HG03460 (cell line): ENCODE measurements at regions not wholly inside any gene's neighbourhood (a gene's known extent, or its start where the extent isn't known, plus 50 kb on each side); places are given as distances from the start of the nearest gene placed in this dataset.

ENCODE experiments used
- ATAC-seq: cut with Tn5 transposase; IDR thresholded peaks from one replicate; pipeline ENCODE4 v1.9.1; 2021; ENCODE audit not compliant: unreplicated experiment

DNA sequence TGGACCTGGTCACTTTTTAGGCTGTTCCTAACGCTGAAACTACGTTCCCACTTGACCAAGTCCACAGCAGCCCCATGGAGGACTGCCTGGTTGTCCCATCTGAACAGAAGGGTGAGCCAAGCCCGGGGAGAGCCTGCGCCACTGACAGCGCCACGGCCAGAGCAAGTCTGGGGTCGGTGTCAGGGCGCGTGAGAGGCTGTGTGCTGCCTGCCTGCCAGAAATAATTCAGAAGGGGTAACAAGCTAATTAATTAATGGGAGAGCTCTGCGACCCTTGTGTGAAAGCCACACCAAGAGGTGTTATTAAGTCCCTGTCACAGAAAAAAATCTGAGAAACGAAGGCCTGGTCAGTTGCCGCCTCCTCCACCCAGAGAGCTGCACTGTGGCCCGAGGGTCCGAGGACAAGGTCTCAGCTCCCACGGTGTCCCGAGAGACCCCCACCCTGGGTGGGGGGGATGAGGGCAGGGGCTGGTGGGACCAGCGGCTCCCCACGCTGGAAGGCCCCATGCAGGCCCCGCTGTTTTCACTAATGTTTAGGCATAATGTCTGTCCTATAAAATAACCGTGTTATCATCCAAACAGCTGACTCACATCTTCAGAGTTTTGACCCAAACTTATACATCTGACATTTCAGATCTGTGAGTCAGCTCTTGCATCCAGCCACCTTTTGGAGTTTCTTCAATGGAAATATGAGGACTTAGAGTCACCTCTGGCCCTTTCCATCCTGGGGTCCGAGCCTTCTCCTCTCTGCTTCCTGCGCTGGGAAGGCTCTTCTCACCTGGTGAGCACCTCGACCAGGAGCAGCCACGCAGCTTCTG is 58.5 kb downstream of the DLL1 start:
- no peak for ATAC-seq

DNA sequence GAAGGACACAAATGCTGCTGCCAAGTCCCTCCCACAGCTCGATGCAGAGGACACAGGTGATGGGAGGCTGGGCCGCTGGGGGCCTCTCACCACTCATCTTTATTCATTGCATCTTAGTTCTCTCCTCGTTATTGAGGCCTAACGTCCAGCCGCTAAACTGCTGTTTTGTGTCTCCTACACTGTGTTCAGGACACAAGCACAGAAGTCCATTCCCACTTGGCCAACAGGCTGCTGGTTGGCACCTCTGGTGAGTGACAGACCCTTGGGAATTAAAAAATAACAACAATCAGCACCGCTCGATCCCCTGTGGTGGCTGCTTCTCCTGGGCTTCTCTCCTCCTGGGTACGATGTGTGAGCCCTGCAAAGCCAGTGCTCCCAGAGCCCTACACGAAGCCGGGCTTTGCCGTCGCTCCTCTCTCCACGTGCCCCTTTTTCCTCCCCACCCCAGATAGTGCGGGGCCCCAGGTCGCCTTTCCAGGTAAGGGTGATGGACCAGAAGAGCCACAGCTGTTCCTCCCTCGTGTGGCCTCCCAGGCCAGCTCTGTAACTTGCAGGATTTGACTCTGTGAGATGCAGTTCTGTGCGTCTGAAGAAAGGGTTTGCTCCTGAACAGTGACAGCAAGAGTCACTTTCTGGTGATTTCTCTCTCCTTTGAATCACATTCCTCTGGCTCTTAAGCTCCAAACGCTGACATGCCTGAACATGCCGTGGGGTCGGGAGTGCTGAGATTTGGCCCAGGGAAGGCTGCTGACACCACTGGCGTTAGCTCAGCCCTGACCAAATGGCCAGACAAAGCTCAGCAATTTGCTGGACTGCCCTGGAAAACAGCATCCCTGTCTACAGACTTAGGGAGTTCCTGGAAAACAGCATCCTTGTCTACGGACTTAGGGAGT is 59.3 kb downstream of the DLL1 start:
- ATAC-seq = no peak

DNA sequence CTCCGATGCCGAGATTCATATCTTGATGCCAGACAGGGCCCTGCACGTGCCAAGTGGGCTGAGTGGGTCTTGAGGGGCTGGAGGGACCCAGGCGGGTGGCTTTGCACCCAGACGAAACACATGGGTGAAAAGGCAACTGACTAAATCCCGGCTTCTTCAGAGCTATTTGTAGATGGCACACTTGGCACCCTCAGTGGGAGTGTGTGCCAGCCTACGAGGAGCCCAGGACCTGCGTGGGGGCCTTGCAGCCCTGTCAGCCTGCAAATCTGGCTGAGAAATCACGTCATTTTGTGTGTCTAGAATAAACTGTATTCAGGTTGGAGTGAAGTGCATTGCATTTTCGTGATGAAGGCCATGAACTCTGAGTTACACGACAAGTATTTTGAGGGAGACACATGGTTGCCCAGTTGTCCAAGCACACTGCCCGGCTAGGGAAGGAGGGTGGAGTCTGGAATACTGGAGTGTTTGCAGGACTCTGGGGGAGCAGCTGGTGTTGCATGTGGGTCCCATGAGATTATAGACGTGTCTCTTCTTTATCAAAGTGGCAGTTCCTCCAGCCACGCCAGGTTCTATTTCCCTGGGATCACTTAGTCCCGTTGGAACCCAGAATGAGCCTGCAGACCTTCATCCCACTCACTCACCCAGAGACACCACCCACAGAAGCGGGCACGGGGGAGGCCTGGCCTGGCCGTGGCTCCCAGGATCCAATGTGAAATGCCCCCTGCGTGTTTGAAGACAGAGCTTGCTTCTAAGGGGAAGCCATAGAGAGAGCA is 60.2 kb downstream of the DLL1 start:
- ATAC-seq = no peak

DNA sequence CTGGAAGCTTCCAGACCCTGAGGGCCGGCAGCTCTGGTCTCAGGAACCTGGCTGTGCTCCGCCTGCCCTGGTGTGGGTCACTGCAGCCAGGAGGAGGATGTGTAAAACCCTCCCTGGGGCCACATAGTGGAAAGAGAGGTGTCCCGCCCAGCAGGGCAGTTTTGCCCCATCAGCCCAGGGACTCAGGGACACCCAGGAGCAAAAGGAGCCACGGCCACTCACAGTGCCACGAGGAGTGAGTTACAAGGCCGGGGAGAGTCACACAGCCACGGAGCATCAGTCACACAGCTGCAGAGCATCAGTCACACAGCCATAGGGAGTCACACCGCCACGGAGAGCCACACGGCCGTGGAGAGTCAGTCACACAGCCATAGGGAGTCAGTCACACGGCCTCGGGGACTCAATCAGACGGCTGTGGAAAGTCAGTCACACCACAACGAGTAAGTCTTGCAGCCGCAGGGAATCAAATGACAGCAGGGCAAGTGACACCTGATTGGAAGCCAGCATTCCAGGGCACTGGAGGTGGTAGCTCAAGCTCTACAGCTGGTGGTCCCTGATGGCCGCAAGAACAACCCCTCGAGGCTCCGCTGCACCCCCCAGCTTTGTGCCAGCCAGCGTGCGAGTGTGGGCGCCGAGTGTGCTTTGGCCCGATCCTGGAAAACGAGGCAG is 60.9 kb downstream of the DLL1 start:
- no peak for ATAC-seq

DNA sequence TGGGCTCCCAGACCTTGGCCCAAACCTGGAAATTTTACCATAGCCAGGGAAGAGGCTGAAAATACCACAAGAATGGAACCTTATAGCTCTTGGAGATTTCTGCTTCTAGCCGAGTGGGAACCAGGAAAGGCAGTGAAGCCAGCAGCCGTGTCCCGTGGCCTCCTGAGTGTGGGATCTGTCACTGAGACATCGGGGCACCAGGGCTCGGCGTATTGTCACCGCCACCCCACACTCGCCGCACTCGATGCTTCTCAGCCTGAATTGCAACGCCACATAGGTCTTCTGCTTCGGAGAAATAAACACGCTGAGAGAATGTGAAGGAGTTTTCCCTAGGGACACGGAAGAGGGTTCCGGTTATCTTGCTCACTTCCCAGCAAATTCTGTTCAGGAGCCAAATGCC is 61.5 kb downstream of the DLL1 start:
- no peak for ATAC-seq

DNA sequence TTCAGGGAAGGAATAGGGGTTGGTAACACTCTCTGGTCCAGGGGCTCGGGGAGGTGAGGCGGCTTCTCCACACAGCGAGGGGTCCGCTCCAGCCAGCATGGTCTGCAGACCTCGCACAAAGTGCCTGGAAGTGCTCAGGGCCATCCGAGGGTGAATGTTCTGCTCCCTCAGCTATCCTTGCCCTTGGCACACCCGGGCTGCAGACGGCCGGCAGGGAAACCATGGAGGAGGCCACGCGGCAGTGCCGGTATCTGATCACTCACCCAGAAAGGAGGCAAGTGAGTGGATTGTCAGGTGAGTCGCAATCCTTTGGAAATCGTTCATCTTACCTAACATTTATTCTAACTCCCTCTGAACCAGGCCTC is 62.0 kb downstream of the DLL1 start:
- ATAC-seq = no peak

DNA sequence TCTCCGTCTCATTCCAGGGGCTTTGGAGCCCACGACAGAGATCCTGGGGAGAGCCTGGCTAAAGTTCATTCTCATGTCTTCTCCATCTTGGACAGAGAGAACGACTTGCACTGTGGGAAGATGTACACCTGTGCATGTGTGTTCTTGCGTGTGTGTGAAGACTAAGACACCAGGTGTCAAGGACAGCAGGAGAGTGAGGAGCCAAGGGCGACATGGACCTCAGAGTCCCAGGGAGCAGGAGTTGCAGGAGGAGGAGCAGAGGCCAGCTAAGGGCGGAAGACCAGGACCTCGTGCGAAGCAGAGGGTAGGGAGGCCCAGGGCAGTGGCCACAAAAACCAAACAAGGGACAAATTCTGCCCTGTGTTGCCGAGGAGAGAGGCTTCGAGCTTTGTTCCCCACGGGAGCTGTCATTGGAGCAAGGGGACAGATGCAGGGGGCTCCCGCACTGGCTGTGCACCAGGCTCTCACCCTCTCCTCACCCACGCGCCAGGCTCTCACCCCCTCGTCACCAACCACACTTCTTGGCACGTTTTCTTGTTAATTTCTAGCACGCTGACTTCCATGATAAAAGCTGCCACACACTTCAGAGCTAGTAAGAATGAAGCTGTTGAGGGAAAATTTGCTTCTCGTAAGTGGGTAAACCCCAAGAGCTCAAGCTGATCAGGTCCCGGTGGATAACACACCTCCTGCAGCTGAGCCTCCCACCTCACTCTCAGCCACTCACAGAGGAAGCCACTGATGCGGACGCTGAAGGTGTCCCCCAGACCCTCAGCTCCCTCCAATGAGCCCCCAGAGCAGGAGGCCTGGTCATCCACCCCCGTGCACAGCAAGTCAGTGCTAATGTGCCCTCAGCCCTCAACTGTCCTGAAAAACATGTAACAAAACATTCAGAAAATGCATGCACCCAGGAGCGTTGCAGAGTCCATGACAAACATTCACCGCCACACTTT is 62.6 kb downstream of the DLL1 start:
- no peak for ATAC-seq

DNA sequence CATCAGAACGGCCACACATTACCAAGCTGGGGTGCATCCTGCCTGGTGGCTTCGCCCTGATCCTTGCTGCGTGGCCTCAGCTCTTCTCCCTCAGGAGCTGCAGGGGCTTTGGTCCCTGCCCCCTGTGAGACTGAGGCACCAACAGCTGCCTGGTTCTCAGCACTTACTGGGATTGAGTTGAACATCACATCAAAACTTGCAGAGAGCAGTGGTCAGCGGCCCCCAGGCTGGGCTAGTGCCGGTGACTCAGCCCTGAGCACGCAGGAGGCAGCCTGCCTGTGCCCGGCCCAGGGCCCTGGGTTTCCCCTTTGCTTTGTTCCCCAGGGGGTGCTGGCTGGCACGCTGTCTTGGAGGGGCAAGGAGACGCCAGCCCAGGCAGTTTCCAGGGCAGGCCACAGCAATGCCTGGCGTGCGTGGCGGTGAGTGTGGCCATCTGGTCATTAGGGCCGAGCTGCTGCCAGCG is 63.3 kb downstream of the DLL1 start:
- no peak for ATAC-seq

DNA sequence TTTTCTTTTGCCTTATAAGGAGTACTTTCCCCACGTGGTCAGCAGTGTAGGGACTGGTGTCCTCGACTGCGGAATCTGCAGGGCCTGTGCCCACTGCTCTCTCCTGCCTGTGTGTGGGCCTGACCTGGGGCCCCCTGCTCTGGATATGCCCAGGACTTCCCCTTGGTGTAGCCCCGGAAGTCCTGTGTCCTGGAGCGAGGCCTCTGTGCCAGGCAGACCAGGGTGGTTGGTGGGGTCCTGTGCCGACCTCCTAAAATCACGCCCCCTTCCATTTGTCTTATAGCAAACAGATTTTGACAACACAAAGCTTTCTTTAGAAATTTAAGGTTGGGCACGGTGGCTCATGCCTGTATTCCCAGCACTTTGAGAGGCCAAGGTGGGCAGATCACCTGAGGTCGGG is 64.2 kb downstream of the DLL1 start:
- no peak for ATAC-seq

DNA sequence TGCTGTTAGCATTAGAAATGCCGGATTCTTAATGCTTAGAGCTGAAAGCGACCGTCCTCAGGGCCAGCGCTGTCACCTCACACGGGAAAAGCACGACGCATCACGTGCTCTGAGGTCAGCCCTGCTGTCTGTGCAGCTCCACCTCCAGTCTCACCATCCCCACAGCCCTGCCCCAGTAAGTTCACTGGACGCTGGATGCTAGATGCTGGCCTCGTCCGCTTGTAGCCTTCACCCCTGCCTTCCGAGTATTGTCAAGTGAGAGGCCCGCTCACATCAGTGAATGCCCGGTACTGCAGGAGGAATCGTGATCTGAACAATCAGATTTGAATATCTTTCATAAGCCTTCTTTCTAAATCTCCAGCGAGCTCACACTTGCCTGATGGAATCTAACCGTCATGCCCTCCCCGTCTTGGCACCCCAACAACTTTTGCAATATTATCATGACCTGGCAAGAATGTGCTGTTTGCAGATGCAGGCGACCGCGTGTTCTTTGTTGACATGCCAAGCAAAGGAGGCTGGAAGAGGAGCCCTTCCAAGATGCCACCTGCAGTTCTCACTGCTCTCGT is 64.9 kb downstream of the DLL1 start:
- ATAC-seq = no peak

DNA sequence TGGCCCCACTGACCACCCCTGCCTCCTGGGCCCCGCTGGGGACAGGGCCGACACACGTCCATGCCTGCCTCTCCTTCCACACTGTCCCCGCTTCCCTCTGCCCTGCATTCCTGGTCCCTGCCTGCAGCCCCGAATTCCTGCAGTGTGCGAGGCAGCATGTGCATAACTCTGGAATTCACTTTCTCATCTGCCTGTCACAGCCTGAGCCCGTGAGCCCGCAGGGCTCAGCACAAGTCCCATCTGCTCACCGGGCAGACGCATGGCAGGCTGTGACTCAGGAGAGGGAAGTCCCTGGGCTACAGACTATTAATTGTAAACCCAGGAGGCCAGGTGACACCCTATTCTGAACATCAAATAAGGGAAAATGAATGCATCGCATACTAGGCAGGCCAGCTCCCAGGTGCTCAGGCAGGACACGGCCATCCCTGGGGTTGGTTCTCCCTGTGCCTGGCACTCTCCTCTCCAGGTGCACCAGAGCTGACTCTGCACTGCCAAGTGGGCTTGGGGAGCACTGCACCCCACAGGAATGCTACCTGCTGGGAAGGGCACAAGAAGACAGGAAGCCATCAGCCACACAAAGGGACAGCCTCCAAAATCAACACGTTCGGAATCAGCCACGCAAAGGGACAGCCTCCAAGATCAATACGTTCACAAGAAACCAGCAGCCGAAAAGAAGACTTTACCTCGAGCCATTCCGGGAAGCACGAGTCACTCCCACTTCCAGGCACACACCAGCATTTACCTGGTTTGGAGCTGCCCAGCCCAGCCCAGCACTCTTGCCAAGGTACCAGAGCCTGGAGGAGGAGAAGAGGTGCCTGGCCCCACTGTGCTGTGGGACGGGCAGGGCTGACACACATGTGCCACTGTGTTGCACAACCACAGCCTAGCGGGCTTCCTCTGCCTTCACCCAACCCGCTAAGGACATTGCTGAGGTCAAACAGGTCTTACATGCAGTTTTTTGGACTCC is 65.9 kb downstream of the DLL1 start:
- ATAC-seq = no peak

DNA sequence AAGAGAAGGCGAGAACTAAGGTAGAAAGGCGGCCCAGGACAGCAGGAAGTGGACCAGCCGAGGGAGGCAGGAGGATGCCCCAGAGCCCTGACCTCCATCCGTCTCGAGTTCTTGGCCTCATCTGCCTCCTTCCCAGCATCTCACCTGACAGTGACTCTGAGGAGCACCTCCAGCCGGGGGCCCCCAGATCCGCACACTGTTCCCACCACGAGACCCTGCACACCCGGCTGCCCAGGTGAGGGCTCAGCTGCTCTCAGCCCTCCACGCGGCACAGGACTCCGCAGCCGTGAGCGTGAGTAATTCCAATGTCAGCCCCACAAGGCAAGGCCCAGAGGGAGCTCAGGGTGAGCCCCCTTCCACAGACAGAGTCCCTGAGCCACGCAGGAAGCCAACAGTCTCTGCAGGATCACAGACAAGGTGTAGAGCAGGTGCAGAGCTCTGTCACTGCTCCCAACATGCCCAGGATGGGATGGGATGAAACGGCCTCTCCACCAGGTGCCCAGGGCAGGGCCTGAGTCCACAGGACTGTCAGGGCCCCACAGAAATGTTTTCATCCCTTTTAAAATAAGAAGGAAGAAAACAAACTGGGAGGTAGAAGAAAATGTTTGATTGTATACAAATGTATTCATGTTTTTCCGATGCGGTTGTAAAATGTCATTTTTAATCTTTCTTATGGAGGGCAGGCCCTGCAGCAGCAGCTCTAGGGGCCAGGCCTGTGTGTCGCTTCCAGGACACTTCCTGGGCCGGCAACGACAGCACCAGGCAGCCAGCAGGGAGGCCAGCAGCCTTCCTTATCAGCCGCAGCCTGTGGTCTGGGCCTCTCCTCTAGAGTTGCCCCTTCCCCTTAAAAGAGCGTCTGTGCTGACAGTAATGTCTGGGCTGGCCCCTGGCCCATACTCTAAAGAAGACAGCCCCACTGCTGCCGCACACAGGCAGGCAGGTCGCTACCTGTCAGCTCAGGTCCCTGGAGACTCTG is 66.9 kb downstream of the DLL1 start:
- no peak for ATAC-seq

DNA sequence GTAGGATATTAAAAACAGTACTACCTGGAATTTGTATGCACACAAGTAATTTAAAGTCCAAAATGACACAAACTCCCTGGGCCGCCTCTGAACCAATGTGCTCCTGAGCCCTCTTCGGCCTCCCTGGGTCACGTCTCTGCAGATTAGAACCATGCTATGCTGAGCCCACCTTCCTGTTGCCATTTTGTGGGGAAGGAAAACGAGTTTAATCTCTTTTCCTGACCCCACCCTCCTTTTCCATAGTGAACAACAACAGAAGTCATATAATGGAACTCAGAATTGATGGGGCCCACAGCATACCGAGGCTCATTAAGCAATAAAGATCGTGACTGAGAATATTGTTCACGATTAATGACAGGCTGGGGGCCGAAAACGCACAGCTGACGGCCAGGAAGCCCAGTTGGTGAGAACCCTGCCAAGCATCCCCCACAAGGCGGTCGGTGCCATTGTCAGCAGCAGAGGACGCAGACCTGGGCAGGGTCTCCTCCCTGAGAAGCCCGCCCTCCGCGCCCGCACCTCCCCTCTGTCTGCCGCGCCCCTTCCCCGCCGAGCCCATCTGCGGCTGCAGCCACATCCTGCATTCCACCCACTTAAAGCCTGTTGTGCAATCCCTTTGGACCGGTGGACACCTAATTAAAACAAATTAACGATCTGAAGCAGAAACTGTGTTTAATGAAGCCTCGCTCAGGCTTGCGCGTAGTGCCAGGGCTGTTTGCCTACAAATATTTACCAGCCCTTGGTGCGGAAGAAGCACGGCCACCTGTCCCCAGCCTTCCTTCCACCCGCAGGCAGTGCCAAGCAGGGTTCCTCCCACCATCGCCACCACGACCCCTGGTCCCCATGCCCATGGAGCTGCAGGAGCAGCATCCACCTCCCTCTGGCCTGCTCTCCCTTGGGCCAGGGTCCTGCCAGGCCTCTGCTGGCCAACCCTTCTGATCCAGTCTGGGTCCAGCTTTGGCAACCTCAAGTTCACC is 68.1 kb downstream of the DLL1 start:
- no peak for ATAC-seq

DNA sequence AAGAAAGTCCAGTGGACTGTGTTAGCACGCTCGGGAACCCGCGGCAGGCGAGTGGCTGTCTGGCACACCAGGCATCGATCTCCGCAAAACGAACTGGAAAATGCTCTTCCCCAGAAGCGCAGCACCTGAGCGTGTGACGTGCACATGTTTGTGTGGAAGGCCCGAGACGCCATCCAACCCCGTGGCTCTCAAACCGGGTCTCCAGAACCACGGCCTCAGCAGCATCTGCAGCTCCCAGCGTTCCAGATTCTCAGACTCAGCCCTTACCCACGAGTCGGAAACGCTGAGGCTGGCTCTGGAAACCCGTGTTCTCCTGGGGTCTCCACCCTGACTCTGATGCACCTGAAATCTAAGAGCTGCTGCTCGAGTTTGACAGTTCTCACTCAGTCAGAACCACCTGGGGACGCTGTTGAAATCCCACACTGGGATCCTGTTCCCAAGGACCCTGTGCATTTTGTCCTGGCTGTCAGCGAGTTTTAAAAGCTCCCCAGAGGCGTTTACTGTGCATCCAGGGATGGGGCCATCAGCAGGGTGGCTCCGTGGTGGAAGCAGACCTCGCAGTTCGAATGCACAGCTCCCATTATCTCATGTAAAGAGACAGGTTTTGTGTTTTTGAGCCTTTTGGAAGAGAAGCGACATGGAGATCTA is 69.0 kb downstream of the DLL1 start:
- ATAC-seq = no peak

DNA sequence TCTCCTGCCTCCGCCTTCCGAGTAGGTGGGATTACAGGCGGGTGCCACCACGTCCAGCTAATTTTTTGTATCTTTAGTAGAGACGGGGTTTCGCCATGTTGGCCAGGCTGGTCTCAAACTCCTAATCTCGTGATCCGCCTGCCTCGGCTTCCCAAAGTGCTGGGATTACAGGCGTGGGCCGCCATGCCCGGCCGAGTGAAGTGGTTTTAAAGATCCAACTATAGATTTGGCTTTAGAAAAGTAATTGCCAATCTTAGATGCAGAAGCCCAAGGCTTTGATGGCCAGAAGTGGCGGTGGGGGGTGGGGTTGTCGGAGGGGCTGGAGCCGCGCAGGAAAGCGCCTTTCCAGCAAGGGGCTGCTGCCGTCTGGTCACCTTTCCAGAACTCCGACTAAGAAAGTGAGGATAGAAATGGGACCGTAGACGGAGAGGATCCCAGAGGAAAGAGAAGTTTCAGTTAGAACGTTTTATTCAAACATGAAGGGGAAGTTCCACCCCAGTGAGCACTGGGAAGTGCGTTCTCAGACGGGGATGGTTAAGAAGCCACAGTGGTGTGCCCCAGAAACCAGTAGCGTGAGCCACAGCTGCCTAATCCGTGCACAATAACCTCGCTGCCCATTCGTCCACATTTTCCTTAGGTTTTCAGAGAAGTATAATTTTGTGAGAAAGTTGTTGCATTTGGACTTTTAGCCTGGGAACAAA is 69.7 kb downstream of the DLL1 start:
- no peak for ATAC-seq
